ENCODE measurements at regions not wholly inside any gene's neighbourhood (a gene's known extent, or its start where the extent isn't known, plus 50 kb on each side); places are given as distances from the start of the nearest gene placed in this dataset.

DNA sequence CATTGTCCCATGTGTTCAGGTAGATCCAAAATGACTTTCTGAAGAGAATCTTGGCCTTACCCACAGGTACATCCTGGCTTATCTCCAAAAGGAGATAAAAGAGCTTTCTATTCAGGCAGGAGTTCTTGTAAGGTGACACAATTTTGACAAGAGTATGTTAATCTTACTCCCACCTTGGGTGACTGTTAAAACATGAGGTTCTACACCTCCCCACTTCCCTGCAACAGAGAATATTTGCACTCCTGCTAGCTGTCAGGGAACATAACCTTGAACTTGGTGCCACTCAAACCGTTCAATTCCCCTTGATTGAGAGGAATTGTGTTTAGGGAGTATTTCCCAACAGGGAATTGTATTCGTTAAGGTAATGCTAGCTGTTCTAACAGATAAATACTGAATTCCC, 372.5 kb upstream of the KLHL29 start:
- H3K9me3 Mint-ChIP-seq (ENCODE audit: low read depth) = no peaks in the 10 kb centered on the region

DNA sequence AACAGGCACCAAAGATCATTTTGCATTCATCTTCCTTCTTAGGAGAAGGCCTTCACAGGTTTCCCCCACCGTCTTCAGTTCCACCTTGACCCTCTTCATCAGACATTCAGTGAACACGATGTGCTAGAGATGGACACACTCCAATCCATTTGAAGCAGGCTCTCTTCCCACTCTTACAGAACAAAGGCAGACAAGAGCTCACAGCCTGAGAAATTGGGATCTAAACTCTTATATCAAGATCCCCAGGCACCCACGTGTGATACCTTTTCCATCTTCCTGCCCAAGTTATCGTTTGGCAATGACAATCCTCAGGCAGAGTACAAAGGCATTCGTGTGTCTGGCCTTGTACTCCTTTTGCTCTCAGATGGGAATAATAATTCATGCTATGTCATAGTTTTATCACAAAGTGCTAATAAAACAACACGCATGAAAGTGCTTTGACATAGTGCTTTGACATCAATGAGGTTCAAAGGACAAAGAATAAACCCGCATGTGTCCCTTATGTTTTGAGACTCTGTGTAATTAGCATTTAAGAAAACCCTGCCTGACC, 369.3 kb upstream of the KLHL29 start:
- Mint-ChIP-seq H3K9me3 (ENCODE audit: low read depth) (no peaks in the 10 kb centered on the region), H3K4me3 (no peak overlapping the region), H3K27me3 (no peaks in the 10 kb centered on the region), H3K4me1 (no peaks in the 10 kb centered on the region), H3K36me3 (no peaks in the 10 kb centered on the region), H3K27ac (no peak overlapping the region)
- CTCF ChIA-PET = no interaction called here
- ATAC-seq (no peak), DNase-seq (no peak)

More for the DNA sequence above, 372.5 kb upstream of the KLHL29 start:
- no peak for DNase-seq
- CTCF ChIA-PET = no interaction called here
- H3K4me3 Mint-ChIP-seq = no peak overlapping the region
- H3K4me1 Mint-ChIP-seq = no peaks in the 10 kb centered on the region
- no peak for ATAC-seq
- H3K27me3 Mint-ChIP-seq = no peaks in the 10 kb centered on the region
- H3K36me3 Mint-ChIP-seq = no peaks in the 10 kb centered on the region
- H3K27ac Mint-ChIP-seq = no peak overlapping the region

DNA sequence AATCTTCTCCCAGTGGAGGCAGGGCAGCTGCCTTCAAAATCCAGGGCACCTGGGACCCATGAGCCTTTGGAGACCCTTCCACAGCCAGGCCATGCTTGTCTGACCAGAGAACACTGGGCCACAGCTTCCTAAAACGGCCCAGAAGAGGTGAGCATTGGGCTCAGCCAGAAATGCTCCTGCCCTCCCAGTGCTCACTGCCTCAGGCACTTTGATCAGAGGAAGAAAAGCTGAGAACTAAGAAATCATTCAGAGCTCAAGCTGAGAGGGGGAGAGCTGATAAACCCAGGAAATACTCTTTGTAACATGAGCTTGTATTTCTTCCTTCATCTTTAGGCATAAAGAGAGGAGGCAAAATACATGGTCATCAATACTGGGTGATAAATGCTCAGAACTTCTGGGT, 365.5 kb upstream of the KLHL29 start:
- Mint-ChIP-seq H3K9me3 (ENCODE audit: low read depth) (no peaks in the 10 kb centered on the region), H3K27ac (no peak overlapping the region), H3K27me3 (no peaks in the 10 kb centered on the region), H3K4me1 (no peaks in the 10 kb centered on the region), H3K36me3 (no peaks in the 10 kb centered on the region), H3K4me3 (no peak overlapping the region)
- ATAC-seq = no peak
- DNase-seq = no peak
- CTCF ChIA-PET = no interaction called here

DNA sequence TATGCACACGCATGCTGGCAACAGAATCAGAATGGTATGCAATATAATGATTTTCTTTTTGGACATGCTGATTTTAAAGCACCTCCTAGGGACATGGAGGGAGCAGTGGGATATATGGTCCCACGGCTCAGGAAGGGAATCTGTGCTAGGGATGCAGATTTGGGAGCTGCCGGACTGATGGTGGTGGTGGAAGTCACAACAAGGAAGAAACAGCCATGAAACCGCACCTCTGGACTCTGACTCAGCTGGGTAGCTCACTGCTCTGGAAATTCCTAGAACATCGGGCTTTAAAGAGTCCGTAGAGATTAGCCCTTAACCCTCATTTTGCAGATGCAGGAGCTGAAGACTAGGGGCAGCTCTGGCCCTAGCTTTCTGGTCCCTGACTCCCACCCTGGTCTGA, 364.3 kb upstream of the KLHL29 start:
- H3K4me1 Mint-ChIP-seq = no peaks in the 10 kb centered on the region
- no peak for DNase-seq
- no peaks in the 10 kb centered on the region for H3K36me3 Mint-ChIP-seq
- no peaks in the 10 kb centered on the region for H3K27me3 Mint-ChIP-seq
- no peaks in the 10 kb centered on the region for H3K9me3 Mint-ChIP-seq (ENCODE audit: low read depth)
- no peak overlapping the region for H3K4me3 Mint-ChIP-seq
- no peak for ATAC-seq
- CTCF ChIA-PET = no interaction called here
- H3K27ac Mint-ChIP-seq = no peak overlapping the region

DNA sequence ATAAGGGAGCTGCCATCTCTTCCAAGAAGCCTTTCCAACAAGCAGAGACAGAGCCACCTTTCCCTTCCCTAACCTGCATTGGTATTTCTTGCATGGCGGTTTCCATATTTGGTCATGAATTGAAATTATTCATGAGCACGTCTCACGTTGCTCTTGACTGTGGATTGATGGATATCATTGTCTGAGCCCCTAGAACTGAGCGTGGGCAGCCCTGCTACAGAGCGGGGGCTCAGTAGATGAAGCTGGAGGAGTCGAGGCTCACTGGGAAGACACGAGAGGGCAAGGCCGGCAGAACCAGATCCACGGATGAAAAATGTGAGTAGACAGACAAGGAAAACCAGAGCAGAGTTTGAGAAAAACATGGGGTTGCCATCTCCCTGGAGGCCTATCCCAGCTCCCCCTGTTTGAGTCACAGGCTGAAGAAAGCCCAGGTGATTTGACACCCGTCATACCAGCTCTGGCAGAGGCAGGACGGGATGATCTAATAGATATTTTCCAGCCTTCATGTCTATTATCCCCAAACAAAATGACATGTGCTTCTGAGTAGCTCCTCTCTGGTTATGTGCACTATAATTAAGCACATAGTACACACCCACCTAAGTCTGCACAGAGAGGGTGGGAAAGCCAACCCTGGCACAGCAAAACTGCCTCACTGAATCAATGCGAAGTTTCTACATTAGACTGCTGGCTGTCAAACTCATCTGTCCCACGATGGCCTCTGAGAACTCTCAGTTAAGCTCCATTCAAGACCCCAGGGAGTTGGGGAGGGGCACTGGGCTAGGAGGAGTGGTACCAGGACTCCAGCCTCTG, 363.5 kb upstream of the KLHL29 start:
- DNase-seq (no peak), ATAC-seq (no peak)
- Mint-ChIP-seq H3K4me1 (no peaks in the 10 kb centered on the region), H3K36me3 (no peaks in the 10 kb centered on the region), H3K4me3 (no peak overlapping the region), H3K27ac (no peak overlapping the region), H3K9me3 (ENCODE audit: low read depth) (no peaks in the 10 kb centered on the region), H3K27me3 (no peaks in the 10 kb centered on the region)
- CTCF ChIA-PET = no interaction called here

DNA sequence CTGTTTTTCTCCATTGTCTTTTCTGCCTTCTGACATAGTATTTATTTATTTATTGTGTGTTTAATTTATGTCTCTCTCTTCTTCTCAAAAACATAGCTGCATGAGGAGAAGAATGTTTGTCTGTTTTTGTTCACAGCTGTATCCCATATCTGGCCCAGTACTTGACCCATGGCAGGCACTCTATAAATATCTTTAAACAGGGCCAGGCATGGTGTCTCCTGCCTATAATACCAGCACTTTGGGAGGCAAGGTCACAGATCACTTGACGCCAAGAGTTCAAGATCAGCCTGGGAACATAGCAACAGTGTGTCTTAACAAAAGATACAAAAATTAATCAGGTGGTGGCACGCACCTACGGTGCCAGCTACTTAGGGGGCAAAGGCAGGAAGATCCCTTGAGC, 361.3 kb upstream of the KLHL29 start:
- H3K36me3 Mint-ChIP-seq = no peaks in the 10 kb centered on the region
- ATAC-seq = no peak
- CTCF ChIA-PET = interaction anchor here (1.4 kb wide), 1 partner anchor 11 kb away, joined by 4 read pairs; no protein-coding TSS in a partner anchor

DNA sequence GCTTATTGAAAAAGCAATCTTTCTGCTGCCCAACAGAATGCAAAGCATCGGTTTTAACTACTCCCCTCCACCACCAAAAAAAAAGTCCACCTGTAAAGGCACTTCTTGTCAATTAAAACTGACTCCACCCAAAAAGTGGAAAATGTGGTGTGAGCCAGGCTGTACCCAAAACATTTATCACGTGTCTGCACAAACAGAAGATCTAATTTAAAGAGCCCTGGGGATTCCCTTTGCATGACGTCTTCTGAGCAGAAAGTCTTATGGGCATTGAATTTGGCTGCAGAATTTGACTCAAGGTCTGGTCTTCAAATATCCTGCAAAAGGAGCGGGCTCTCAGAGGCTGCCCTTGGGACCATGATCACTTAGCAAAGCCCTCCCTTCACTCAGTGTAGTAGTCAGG, 358.3 kb upstream of the KLHL29 start:
- Mint-ChIP-seq H3K27me3 (no peaks in the 10 kb centered on the region), H3K27ac (no peak overlapping the region)

More for the DNA sequence above, 361.3 kb upstream of the KLHL29 start:
- Mint-ChIP-seq H3K27me3 (no peaks in the 10 kb centered on the region), H3K4me3 (no peak overlapping the region), H3K27ac (no peak overlapping the region), H3K9me3 (ENCODE audit: low read depth) (no peaks in the 10 kb centered on the region), H3K4me1 (no peaks in the 10 kb centered on the region)
- DNase-seq = no peak

DNA sequence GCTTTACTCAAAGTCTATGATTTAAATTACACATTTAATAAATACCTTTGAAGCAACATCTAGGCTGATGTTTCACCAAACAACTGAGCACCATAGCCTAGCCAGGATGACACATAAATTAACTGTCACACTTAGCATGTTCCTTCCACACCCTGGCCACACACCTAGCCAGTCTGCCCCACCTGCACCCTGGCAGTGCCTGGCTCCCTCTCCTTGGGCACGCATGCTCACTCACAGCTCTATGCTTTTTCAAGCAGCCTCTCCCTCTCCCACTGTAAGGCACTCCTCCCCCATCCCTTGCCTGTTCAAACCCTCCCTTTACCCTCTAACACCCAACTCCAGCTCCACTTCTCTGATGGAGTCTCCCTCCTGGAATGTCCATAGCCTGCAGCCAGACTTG, 357.6 kb upstream of the KLHL29 start:
- no peak overlapping the region for H3K27ac Mint-ChIP-seq
- ATAC-seq (no peak), DNase-seq (no peak)
- no peaks in the 10 kb centered on the region for H3K9me3 Mint-ChIP-seq (ENCODE audit: low read depth)
- H3K4me1 Mint-ChIP-seq = no peaks in the 10 kb centered on the region
- H3K36me3 Mint-ChIP-seq = no peaks in the 10 kb centered on the region
- no peak overlapping the region for H3K4me3 Mint-ChIP-seq
- H3K27me3 Mint-ChIP-seq = no peaks in the 10 kb centered on the region
- CTCF ChIA-PET = no interaction called here

More for the DNA sequence above, 358.3 kb upstream of the KLHL29 start:
- CTCF ChIA-PET = no interaction called here
- ATAC-seq = no peak
- H3K9me3 Mint-ChIP-seq (ENCODE audit: low read depth) = no peaks in the 10 kb centered on the region
- H3K4me1 Mint-ChIP-seq = no peaks in the 10 kb centered on the region
- H3K36me3 Mint-ChIP-seq = no peaks in the 10 kb centered on the region
- H3K4me3 Mint-ChIP-seq = no peak overlapping the region
- DNase-seq = no peak

DNA sequence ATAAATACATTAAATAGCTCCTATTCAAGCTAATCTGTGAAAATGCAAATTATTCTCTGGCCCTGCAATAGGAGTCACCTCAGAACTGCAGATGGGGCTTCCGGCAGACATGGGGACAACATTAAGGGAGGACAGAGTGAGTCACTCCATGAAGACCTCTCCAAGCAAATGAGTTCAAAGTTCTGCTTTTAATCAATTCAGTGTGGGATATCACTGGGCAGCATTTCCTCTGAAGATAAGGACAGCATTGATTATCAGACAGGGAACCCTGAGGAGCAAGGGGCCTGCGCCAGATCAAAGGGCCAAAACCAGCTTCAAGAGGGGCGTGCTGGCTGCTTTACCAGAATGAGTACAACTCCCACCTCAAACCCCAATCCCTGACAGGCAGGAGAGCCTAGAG, 356.9 kb upstream of the KLHL29 start:
- Mint-ChIP-seq H3K36me3 (no peaks in the 10 kb centered on the region), H3K9me3 (ENCODE audit: low read depth) (no peaks in the 10 kb centered on the region), H3K4me3 (no peak overlapping the region), H3K27ac (no peak overlapping the region), H3K4me1 (no peaks in the 10 kb centered on the region), H3K27me3 (no peaks in the 10 kb centered on the region)
- no peak for DNase-seq
- ATAC-seq = no peak
- CTCF ChIA-PET = no interaction called here

DNA sequence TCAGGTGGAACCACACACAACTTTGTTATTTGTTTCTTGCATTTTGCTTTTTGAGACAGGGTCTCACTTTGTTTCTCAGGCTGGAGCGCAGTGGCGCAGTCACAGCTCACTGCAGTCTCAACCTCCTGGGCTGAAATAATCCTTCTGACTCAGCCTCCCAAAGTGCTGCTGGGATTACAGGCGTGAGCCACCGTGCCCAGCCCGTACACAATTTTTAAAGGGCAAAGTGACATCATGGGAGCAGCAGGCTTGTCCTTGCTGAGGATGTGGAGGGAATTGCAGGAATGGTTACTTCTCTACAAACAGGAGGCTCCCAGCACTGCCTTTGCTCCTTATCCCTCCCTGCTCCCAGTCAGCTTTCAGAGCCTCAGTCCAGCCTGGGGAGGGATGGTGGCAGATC, 355.9 kb upstream of the KLHL29 start:
- H3K36me3 Mint-ChIP-seq = no peaks in the 10 kb centered on the region
- no peaks in the 10 kb centered on the region for H3K4me1 Mint-ChIP-seq
- H3K4me3 Mint-ChIP-seq = no peak overlapping the region
- H3K27me3 Mint-ChIP-seq = no peaks in the 10 kb centered on the region
- CTCF ChIA-PET = no interaction called here
- ATAC-seq = no peak
- no peaks in the 10 kb centered on the region for H3K9me3 Mint-ChIP-seq (ENCODE audit: low read depth)
- no peak overlapping the region for H3K27ac Mint-ChIP-seq
- DNase-seq = no peak

DNA sequence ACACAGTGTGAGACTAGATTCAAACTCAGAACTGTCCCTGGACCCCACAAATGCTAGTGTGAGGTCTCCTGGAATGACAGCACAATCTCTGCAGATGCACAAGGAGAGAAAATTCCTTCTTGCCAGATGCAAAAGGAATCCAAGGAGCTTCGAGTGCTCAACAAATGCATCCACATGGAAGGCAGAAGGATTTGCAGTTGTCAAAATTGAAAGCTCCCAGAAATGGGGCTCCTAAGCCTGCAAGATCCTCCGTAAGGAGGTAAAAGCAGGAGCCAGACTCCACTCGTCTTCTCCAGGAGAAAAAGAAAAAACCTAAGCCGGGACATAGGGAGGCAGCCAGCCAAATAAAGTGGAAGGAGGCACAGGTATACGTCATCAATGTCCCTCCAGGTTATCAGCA, 355.0 kb upstream of the KLHL29 start:
- CTCF ChIA-PET = no interaction called here
- Mint-ChIP-seq H3K36me3 (no peaks in the 10 kb centered on the region), H3K9me3 (ENCODE audit: low read depth) (no peaks in the 10 kb centered on the region), H3K4me1 (no peaks in the 10 kb centered on the region), H3K27ac (no peak overlapping the region), H3K4me3 (no peak overlapping the region), H3K27me3 (no peaks in the 10 kb centered on the region)
- no peak for DNase-seq
- no peak for ATAC-seq

DNA sequence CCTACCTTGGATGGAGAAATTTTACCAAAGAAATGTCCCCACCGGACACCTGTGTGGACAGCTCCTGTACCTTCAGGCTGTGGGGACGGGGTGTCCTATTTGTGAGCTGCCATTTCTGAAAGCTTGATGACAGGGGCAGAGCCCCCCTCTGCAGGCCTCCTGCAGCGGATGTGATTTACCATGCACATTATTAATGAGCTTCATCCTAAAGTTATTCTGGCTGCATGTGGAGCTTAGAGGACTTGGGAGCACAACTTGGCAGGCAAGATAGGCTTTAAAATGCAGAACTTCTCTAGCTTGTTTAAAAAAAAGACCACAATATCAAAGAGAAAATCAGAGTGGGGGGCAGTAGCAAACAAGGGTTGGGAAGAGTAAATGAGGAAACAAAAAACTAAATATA, 350.0 kb upstream of the KLHL29 start:
- DNase-seq (no peak), ATAC-seq (no peak)
- Mint-ChIP-seq H3K36me3 (no peaks in the 10 kb centered on the region), H3K27ac (no peak overlapping the region), H3K9me3 (ENCODE audit: low read depth) (no peaks in the 10 kb centered on the region), H3K4me1 (no peaks in the 10 kb centered on the region), H3K27me3 (no peaks in the 10 kb centered on the region), H3K4me3 (no peak overlapping the region)
- CTCF ChIA-PET = interaction anchor here (1.0 kb wide), 1 partner anchor 11 kb away, joined by 4 read pairs; no protein-coding TSS in a partner anchor

DNA sequence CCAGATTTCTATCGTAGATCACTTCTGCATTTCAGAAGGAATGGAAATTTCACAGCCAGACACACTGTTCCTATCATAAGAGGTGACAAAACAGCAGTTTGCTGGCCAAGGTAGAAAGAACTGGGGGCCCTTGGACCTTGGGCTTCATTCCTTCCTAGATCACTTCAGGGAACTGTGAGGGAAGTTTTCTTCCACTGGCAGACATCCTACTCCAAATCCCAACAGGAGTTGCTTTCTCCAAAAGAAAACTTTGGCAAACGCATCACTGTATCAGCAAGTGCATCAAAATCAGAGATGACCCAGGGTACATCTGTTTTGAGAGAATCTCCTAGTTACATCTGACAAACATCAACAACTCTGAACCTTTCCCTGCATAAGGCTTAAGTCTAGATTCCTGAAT, 348.4 kb upstream of the KLHL29 start:
- Mint-ChIP-seq H3K9me3 (ENCODE audit: low read depth) (no peaks in the 10 kb centered on the region), H3K4me1 (no peaks in the 10 kb centered on the region), H3K4me3 (no peak overlapping the region), H3K27ac (no peak overlapping the region), H3K27me3 (no peaks in the 10 kb centered on the region), H3K36me3 (no peaks in the 10 kb centered on the region)
- DNase-seq (no peak), ATAC-seq (no peak)
- CTCF ChIA-PET = no interaction called here

DNA sequence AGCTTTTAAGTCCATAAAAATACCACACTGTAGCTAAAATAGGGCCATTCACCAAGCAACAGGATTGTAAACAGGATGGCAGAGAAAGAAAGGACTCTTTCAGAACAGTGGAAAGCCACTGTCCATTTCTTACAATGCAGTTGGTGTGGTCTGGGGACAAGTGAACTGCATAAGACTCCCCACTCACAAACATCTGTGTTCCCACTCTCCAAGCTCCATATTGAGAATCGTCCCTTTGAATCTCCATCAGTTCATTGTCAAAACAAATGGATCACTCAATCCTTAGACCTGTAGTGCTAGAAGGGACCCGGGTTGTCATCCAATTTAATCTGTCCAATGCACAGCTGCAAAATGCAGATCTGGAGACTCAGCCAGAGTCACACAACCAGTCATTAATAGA, 347.4 kb upstream of the KLHL29 start:
- ATAC-seq (no peak), DNase-seq (no peak)
- H3K9me3 Mint-ChIP-seq (ENCODE audit: low read depth) = no peaks in the 10 kb centered on the region
- H3K4me3 Mint-ChIP-seq = no peak overlapping the region
- CTCF ChIA-PET = no interaction called here
- H3K27me3 Mint-ChIP-seq = no peaks in the 10 kb centered on the region
- H3K27ac Mint-ChIP-seq = no peak overlapping the region
- no peaks in the 10 kb centered on the region for H3K4me1 Mint-ChIP-seq
- H3K36me3 Mint-ChIP-seq = no peaks in the 10 kb centered on the region

Data from activated CD8-positive, alpha-beta memory T cell treated with anti-CD3 and anti-CD28 coated beads, Interleukin-2, amount 10 ng/mL, durations not matched to agents 7 days and 5 days (primary cell).